Astrocyte of the cerebellum (primary cell): ENCODE measurements at regions not wholly inside any gene's neighbourhood (a gene's known extent, or its start where the extent isn't known, plus 50 kb on each side); places are given as distances from the start of the nearest gene placed in this dataset.

Experiments
- DNase-seq: peaks from one replicate; pipeline ENCODE4 v3.0.0-alpha.2; 2011; ENCODE audit warnings: low read depth
- H3K4me3 ChIP-seq: 2 replicates; pipeline ENCODE4 v1.5.1; 2011; ENCODE audit warnings: mild to moderate bottlenecking, low read depth, low read length, moderate library complexity
- CTCF ChIP-seq: IDR thresholded peaks from 2 replicates; pipeline ENCODE4 v1.5.1; 2012; ENCODE audit warnings: low read length, low read depth, moderate library complexity, mild to moderate bottlenecking; ENCODE audit errors: missing control alignments
- in situ Hi-C: cut with HindIII; loops from 2 replicates; pipeline ENCODE4 v1.10.0; 2017; ENCODE audit warnings: low sequenced_read_pairs

GRCh38 chr1:185402930-185403329 lies 85.9 kb upstream of the IVNS1ABP start:
- no peak for DNase-seq
- in situ Hi-C loops = no loop called here
- H3K4me3 ChIP-seq = no peak overlapping the region
- TF ChIP-seq CTCF = no peak

- no peak for TF ChIP-seq CTCF
- no peak overlapping the region for H3K4me3 ChIP-seq
- DNase-seq = peak; percentile 87
- in situ Hi-C loops = no loop called here
Observed at GRCh38 chr1:185401019-185401418, 84.0 kb upstream of the IVNS1ABP start.

- in situ Hi-C loops = no loop called here
- no peak overlapping the region for H3K4me3 ChIP-seq
- DNase-seq = peak; percentile 80
- TF ChIP-seq CTCF = no peak
Observed at GRCh38 chr1:185400052-185400451, 83.0 kb upstream of the IVNS1ABP start.

- in situ Hi-C loops = no loop called here
- TF ChIP-seq CTCF = no peak
- no peak for DNase-seq
- no peak overlapping the region for H3K4me3 ChIP-seq
Observed at GRCh38 chr1:185398599-185398998, 81.6 kb upstream of the IVNS1ABP start.

GRCh38 chr1:185398022-185398421 lies 81.0 kb upstream of the IVNS1ABP start:
- in situ Hi-C loops = no loop called here
- no peak overlapping the region for H3K4me3 ChIP-seq
- TF ChIP-seq CTCF = no peak
- DNase-seq = no peak

- DNase-seq = no peak
- in situ Hi-C loops = no loop called here
- H3K4me3 ChIP-seq = no peak overlapping the region
- TF ChIP-seq CTCF = no peak
Observed at GRCh38 chr1:185397183-185397582, 80.1 kb upstream of the IVNS1ABP start.

GRCh38 chr1:185396126-185396525 lies 79.1 kb upstream of the IVNS1ABP start:
- in situ Hi-C loops = no loop called here
- no peak for TF ChIP-seq CTCF
- DNase-seq = no peak
- no peak overlapping the region for H3K4me3 ChIP-seq
